SK-N-SH (cell line): ENCODE measurements at regions not wholly inside any gene's neighbourhood (a gene's known extent, or its start where the extent isn't known, plus 50 kb on each side); places are given as distances from the start of the nearest gene placed in this dataset.

Experiments used
- CTCF ChIA-PET: fragments of 300-600, 350-600 bp; formaldehyde crosslinking; extraction: SDS; loops from one replicate; lab custom pipeline; 2021; lab: Yijun Ruan, JAX
- POLR2A ChIA-PET: fragments of 350-600 bp; sonication (Branson Sonifier 250); formaldehyde crosslinking; extraction: SDS; loops from one replicate; lab custom pipeline; 2020; ENCODE audit warnings: antibody characterized with exemption, inconsistent platforms; lab: Yijun Ruan, JAX
- DNase-seq: peaks from one replicate; pipeline ENCODE4 v3.0.0; 2012
- H2AFZ ChIP-seq: fragments of 200-600 bp; sonication (generic); 2 replicates; pipeline ENCODE4 v1.8.1; 2016; ENCODE audit warnings: antibody characterized with exemption, mild to moderate bottlenecking, low read depth
- H3F3A ChIP-seq: fragments of 200-600 bp; sonication (generic); replicated peaks from 2 replicates; pipeline ENCODE3; 2016; ENCODE audit warnings: antibody characterized with exemption, mild to moderate bottlenecking; ENCODE audit not compliant: insufficient read depth
- H3K27ac ChIP-seq, 2 experiments: fragments of 200-500 bp in 1 of 2; fragments of 200-600 bp in 1 of 2; sonication (Bioruptor generic) in 1 of 2; sonication (generic), shearing (Covaris generic) in 1 of 2; 2 replicates each; pipeline versions ENCODE4 v1.5.1 to v1.6.1; 2014 to 2016; ENCODE audit warnings: low read depth in 2 of 2, inconsistent platforms in 1 of 2, low read length in 1 of 2, mild to moderate bottlenecking in 1 of 2, mixed read lengths in 1 of 2
- H3K27me3 ChIP-seq: fragments of 200-600 bp; sonication (generic), shearing (Covaris generic); 2 replicates; pipeline ENCODE4 v1.6.1; 2016; ENCODE audit warnings: mixed run types; ENCODE audit not compliant: insufficient read depth
- H3K36me3 ChIP-seq, 2 experiments: fragments of 200-500 bp in 1 of 2; fragments of 200-600 bp in 1 of 2; sonication (Bioruptor generic) in 1 of 2; sonication (generic) in 1 of 2; replicated peaks in 1 of 2; 2 replicates each; pipeline versions ENCODE3 to v1.5.1; 2014 to 2016; ENCODE audit warnings: low read length in 1 of 2, mild to moderate bottlenecking in 1 of 2; ENCODE audit not compliant: insufficient read depth in 2 of 2, control insufficient read depth in 1 of 2
- H3K4me1 ChIP-seq, 2 experiments: fragments of 200-500 bp in 1 of 2; fragments of 200-600 bp in 1 of 2; sonication (Bioruptor generic) in 1 of 2; sonication (generic), shearing (Covaris generic) in 1 of 2; 2 replicates each; pipeline versions ENCODE4 v1.5.1 to v1.6.1; 2014 to 2016; ENCODE audit warnings: low read depth in 1 of 2, low read length in 1 of 2, mixed run types in 1 of 2; ENCODE audit not compliant: insufficient read depth in 2 of 2, control insufficient read depth in 1 of 2
- H3K4me2 ChIP-seq: fragments of 200-600 bp; sonication (generic), shearing (Covaris generic); 2 replicates; pipeline ENCODE4 v1.6.1; 2017; ENCODE audit warnings: mixed run types
- H3K4me3 ChIP-seq, 2 experiments: fragments of 200-500 bp in 1 of 2; fragments of 200-600 bp in 1 of 2; sonication (Bioruptor generic) in 1 of 2; sonication (generic), shearing (Covaris generic) in 1 of 2; 2 replicates each; pipeline versions ENCODE4 v1.5.1 to v1.8.1; 2014 to 2016; ENCODE audit warnings: low read depth in 2 of 2, inconsistent platforms in 1 of 2, low read length in 1 of 2, mild to moderate bottlenecking in 1 of 2, mixed read lengths in 1 of 2, moderate library complexity in 1 of 2
- H3K79me2 ChIP-seq: fragments of 200-600 bp; sonication (generic); 2 replicates; pipeline ENCODE4 v1.8.1; 2017; ENCODE audit warnings: mild to moderate bottlenecking; ENCODE audit not compliant: insufficient read depth
- H3K9ac ChIP-seq: fragments of 200-600 bp; sonication (generic); 2 replicates; pipeline ENCODE4 v1.6.1; 2017; ENCODE audit warnings: mixed run types
- H3K9me2 ChIP-seq: fragments of 200-600 bp; sonication (generic); 2 replicates; pipeline ENCODE4 v1.6.1; 2017; ENCODE audit warnings: mixed run types
- H3K9me3 ChIP-seq: fragments of 200-600 bp; sonication (generic); 2 replicates; pipeline ENCODE4 v1.6.1; 2017; ENCODE audit warnings: mixed run types, mild to moderate bottlenecking, moderate library complexity
- H4K20me1 ChIP-seq: fragments of 200-600 bp; sonication (generic); 2 replicates; pipeline ENCODE4 v1.6.1; 2017; ENCODE audit warnings: mild to moderate bottlenecking, mixed run types; ENCODE audit not compliant: insufficient read depth
- CHD2 ChIP-seq: fragments of 150-350 bp; IDR thresholded peaks from 2 replicates; pipeline ENCODE4 v1.6.1; 2018; ENCODE audit warnings: low read length; ENCODE audit not compliant: partially characterized antibody
- CTCF ChIP-seq: fragments of 200-600 bp; sonication (generic); IDR thresholded peaks from 2 replicates; pipeline ENCODE4 v1.6.1; 2017; ENCODE audit warnings: antibody characterized with exemption, mild to moderate bottlenecking, moderate library complexity
- EP300 ChIP-seq, 2 experiments: IDR thresholded peaks; 2 replicates each; pipeline versions ENCODE4 v1.4.0 to v1.6.1; 2012; ENCODE audit warnings: borderline replicate concordance in 1 of 2, low read depth in 1 of 2, low read length in 1 of 2
- EZH2phosphoT487 ChIP-seq: fragments of 200-600 bp; sonication (generic); IDR thresholded peaks from 2 replicates; pipeline ENCODE4 v1.6.1; 2017; ENCODE audit warnings: low read depth, mixed run types, mild to moderate bottlenecking, antibody characterized with exemption, moderate library complexity, borderline replicate concordance
- FOXJ3 ChIP-seq: sonication (generic); formaldehyde crosslinking; IDR thresholded peaks from 2 replicates; pipeline ENCODE4 v1.5.1; 2020; ENCODE audit warnings: mild to moderate bottlenecking, missing genetic modification reagents
- GABPA ChIP-seq: IDR thresholded peaks from 2 replicates; pipeline ENCODE4 v1.4.0; 2012; ENCODE audit warnings: low read depth, mild to moderate bottlenecking
- GATA2 ChIP-seq: sonication (generic); formaldehyde crosslinking; IDR thresholded peaks from 2 replicates; pipeline ENCODE4 v1.5.0; 2020; ENCODE audit warnings: mild to moderate bottlenecking, missing genetic modification reagents
- JUND ChIP-seq: IDR thresholded peaks from 2 replicates; pipeline ENCODE4 v1.4.0; 2012
- MAX ChIP-seq: IDR thresholded peaks from 2 replicates; pipeline ENCODE4 v1.4.0; 2012; ENCODE audit warnings: low read depth
- MEF2A ChIP-seq: IDR thresholded peaks from 2 replicates; pipeline ENCODE4 v1.4.0; 2012; ENCODE audit warnings: low read depth, borderline replicate concordance
- MXI1 ChIP-seq: IDR thresholded peaks from 2 replicates; pipeline ENCODE4 v1.6.1; 2012; ENCODE audit warnings: mild to moderate bottlenecking, low read depth, low read length, improper control_type of control experiment
- NFIC ChIP-seq: IDR thresholded peaks from 2 replicates; pipeline ENCODE4 v1.4.0; 2012; ENCODE audit warnings: borderline replicate concordance
- POLR2AphosphoS5 ChIP-seq: IDR thresholded peaks from 2 replicates; pipeline ENCODE4 v1.6.1; 2012; ENCODE audit warnings: low read depth, low read length
- RCOR1 ChIP-seq: fragments of 150-350 bp; IDR thresholded peaks from 2 replicates; pipeline ENCODE4 v1.6.1; 2017; ENCODE audit warnings: antibody characterized with exemption, low read length
- RXRA ChIP-seq: IDR thresholded peaks from 2 replicates; pipeline ENCODE4 v1.4.0; 2012; ENCODE audit warnings: low read depth, mild to moderate bottlenecking, borderline replicate concordance
- SIN3A ChIP-seq: IDR thresholded peaks from 2 replicates; pipeline ENCODE4 v1.6.1; 2012; ENCODE audit warnings: low read depth, mild to moderate bottlenecking, low read length, moderate library complexity, borderline replicate concordance
- SMC3 ChIP-seq: IDR thresholded peaks from 2 replicates; pipeline ENCODE4 v1.6.1; 2012; ENCODE audit warnings: low read depth, low read length, improper control_type of control experiment
- TCF12 ChIP-seq: IDR thresholded peaks from 2 replicates; pipeline ENCODE4 v1.4.0; 2012
- USF1 ChIP-seq: IDR thresholded peaks from 2 replicates; pipeline ENCODE4 v1.4.0; 2012; ENCODE audit warnings: low read depth, borderline replicate concordance
- WGBS: methylation state at CpG from one replicate; pipeline ENCODE4 v1.1.6; 2017; ENCODE audit warnings: low lambda C conversion rate; 5-methylcytosine and 5-hydroxymethylcytosine counted together
- TF ChIP-seq, protein P1 (sequence below): IDR thresholded peaks from 2 replicates; pipeline ENCODE4 v1.6.1; 2012; ENCODE audit warnings: mild to moderate bottlenecking, low read depth, low read length, moderate library complexity
- TF ChIP-seq, protein P2 (sequence below): IDR thresholded peaks from 2 replicates; pipeline ENCODE4; 2012

DNA sequence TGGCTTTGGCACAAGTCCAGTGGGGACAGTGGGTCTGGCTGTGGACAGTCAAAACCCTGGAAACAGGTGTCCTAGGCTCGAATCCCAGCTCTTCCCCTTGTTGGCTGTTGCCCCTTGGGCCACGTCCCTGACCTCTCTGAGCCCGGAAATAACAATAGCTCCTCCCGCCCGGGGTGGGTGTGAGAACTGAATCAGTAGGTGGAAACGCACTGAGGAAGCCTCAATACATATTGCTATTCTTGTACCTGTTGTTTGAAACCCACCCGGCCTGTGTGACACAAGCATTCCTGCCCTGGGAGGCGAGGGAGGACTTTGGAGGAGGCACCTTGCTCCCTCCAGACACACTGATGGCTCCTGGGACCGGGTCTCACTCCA lies 134.1 kb downstream of the OLFM1 start:
- H3F3A ChIP-seq = peaks cover 8% of the 10 kb centered on the region
- no peak for DNase-seq
- no peaks in the 10 kb centered on the region for H3K27me3 ChIP-seq
- no peaks in the 10 kb centered on the region for H3K79me2 ChIP-seq
- no peak overlapping the region for H3K4me3 ChIP-seq
- no peaks in the 10 kb centered on the region for H3K36me3 ChIP-seq
- H3K4me2 ChIP-seq = no peak overlapping the region
- WGBS = 43% methylated on average over 6 of the region's 9 CpGs
- TF ChIP-seq EZH2phosphoT487 = no peak
- no peak for TF ChIP-seq GATA2
- no peak for TF ChIP-seq EP300 (IDR thresholded peaks at IDR 0.05; ENCODE audit: borderline replicate concordance in 1 of 2, low read depth in 1 of 2, low read length in 1 of 2)
- no peak for TF ChIP-seq MXI1
- TF ChIP-seq JUND = no peak
- H3K9ac ChIP-seq = no peak overlapping the region
- no peaks in the 10 kb centered on the region for H4K20me1 ChIP-seq
- ChIA-PET CTCF (interaction anchor here (1.6 to 8.1 kb wide), 4 partner anchors 38 to 191 kb away, joined by 3 to 48 read pairs (median 16); partner anchors contain the start of gene OLFM1), POLR2A (no interaction called here)
- H3K27ac ChIP-seq = no peak overlapping the region
- peaks cover 0 to 51% of the 10 kb centered on the region in 2 experiments; a peak in 2 of 4 replicates for H3K4me1 ChIP-seq
- no peaks in the 10 kb centered on the region for H3K9me3 ChIP-seq
- H2AFZ ChIP-seq = no peak overlapping the region
- no peaks in the 10 kb centered on the region for H3K9me2 ChIP-seq

DNA sequence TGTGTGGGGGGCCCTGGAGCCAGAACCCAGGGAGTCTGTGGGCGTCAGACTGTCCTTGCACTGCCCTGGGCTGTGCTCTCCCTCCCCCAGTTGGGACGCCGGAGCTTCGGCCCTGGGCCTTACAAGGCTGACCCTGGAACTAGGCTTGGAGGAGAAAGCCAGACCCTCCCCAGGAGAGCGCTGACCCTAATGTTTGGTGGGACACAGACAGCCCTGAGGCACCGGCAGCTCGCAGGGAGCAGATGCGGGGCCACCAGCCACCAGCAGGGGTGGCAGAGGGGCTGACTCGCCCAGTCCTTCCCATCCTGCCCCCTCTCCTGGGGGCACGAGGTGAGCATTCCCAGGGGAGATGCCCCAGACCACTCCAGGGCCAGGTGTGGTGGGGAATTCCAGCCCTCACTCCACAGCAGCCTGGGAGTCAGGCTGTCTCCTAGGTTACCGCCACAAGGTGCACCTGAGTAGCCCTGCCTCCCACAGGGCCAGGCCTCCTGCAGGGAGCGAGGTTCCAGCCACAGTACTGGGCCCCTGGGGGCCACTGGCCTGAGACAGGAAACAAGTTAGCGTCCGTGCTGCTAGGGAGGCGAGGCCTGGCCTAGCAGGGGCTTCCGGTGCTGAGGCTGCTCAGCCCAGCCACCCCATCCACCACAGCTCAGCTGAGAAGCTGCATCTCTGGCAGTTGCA lies 134.6 kb downstream of the OLFM1 start:
- Histone ChIP-seq H3K79me2 (no peaks in the 10 kb centered on the region), H3K9me2 (no peaks in the 10 kb centered on the region), H3K4me2 (no peak overlapping the region), H3K4me3 (no peak overlapping the region), H4K20me1 (no peaks in the 10 kb centered on the region), H3K9ac (no peak overlapping the region), H2AFZ (no peak overlapping the region), H3K36me3 (no peaks in the 10 kb centered on the region), H3F3A (peaks cover 8% of the 10 kb centered on the region), H3K9me3 (no peaks in the 10 kb centered on the region), H3K27me3 (no peaks in the 10 kb centered on the region), H3K4me1 (peaks cover 0 to 46% of the 10 kb centered on the region in 2 experiments; a peak in 2 of 4 replicates), H3K27ac (no peak overlapping the region)
- no CpG with 5 or more reads among the region's 16 CpGs for WGBS
- peak; percentile 68 for DNase-seq
- CTCF ChIA-PET = interaction anchor here (1.6 to 8.1 kb wide), 4 partner anchors 38 to 190 kb away, joined by 3 to 48 read pairs (median 16); partner anchors contain the start of gene OLFM1
- POLR2A ChIA-PET = no interaction called here
- TF ChIP-seq MEF2A = no peak
- no peak for TF ChIP-seq EZH2phosphoT487
- no peak for TF ChIP-seq POLR2AphosphoS5
- TF ChIP-seq, protein P1, sequence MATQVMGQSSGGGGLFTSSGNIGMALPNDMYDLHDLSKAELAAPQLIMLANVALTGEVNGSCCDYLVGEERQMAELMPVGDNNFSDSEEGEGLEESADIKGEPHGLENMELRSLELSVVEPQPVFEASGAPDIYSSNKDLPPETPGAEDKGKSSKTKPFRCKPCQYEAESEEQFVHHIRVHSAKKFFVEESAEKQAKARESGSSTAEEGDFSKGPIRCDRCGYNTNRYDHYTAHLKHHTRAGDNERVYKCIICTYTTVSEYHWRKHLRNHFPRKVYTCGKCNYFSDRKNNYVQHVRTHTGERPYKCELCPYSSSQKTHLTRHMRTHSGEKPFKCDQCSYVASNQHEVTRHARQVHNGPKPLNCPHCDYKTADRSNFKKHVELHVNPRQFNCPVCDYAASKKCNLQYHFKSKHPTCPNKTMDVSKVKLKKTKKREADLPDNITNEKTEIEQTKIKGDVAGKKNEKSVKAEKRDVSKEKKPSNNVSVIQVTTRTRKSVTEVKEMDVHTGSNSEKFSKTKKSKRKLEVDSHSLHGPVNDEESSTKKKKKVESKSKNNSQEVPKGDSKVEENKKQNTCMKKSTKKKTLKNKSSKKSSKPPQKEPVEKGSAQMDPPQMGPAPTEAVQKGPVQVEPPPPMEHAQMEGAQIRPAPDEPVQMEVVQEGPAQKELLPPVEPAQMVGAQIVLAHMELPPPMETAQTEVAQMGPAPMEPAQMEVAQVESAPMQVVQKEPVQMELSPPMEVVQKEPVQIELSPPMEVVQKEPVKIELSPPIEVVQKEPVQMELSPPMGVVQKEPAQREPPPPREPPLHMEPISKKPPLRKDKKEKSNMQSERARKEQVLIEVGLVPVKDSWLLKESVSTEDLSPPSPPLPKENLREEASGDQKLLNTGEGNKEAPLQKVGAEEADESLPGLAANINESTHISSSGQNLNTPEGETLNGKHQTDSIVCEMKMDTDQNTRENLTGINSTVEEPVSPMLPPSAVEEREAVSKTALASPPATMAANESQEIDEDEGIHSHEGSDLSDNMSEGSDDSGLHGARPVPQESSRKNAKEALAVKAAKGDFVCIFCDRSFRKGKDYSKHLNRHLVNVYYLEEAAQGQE = no peak
- no peak for TF ChIP-seq NFIC
- TF ChIP-seq RXRA = no peak
- no peak for TF ChIP-seq GATA2
- TF ChIP-seq, protein P2, sequence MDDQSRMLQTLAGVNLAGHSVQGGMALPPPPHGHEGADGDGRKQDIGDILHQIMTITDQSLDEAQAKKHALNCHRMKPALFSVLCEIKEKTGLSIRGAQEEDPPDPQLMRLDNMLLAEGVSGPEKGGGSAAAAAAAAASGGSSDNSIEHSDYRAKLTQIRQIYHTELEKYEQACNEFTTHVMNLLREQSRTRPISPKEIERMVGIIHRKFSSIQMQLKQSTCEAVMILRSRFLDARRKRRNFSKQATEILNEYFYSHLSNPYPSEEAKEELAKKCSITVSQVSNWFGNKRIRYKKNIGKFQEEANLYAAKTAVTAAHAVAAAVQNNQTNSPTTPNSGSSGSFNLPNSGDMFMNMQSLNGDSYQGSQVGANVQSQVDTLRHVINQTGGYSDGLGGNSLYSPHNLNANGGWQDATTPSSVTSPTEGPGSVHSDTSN = no peak
- no peak for TF ChIP-seq TCF12
- no peak for TF ChIP-seq CHD2
- no peak for TF ChIP-seq SMC3
- TF ChIP-seq MAX = no peak
- no peak for TF ChIP-seq RCOR1
- TF ChIP-seq GABPA = no peak
- no peak for TF ChIP-seq CTCF
- no peak for TF ChIP-seq USF1
- TF ChIP-seq FOXJ3 (CRISPR knock-in tag) = no peak
- TF ChIP-seq SIN3A = no peak
